LNCAP (cell line): ENCODE measurements at regions not wholly inside any gene's neighbourhood (a gene's known extent, or its start where the extent isn't known, plus 50 kb on each side); places are given as distances from the start of the nearest gene placed in this dataset.

Source experiments
- TF ChIP-seq, protein P1 (sequence below): fragments of 450-650 bp; IDR thresholded peaks from 2 replicates; pipeline ENCODE4 v1.5.1; 2017; ENCODE audit warnings: mild to moderate bottlenecking

DNA sequence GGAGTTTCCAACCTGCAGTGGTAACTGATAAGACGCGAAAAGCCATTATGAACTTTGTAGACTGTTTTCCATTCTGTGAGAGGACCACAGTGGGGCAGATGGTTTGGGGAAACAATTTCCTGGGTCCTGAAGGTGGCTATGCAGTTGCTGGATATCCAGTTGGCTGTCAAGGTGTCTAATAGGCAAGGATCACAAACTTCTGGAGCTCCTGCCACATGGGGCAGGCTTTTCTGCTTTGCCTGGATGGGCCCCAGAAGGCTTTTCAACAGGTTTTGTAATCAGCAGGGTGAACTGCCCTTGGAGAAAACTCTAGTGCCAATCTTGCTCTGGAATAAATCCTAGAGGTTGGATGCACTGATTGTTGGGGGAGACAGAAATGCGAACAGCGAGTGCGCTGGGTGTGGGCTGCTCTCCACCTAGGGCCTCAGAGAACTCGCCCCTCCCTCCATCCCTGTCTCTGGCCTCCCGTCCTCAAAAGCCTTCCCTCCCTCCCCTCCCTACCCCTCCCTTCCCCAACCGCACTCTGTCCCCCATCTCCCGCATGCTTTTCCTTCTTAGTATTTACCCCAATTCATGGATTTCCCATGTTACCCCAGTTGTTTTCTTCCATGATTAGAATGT is 210.3 kb upstream of the USP24 start:
- TF ChIP-seq, protein P1, sequence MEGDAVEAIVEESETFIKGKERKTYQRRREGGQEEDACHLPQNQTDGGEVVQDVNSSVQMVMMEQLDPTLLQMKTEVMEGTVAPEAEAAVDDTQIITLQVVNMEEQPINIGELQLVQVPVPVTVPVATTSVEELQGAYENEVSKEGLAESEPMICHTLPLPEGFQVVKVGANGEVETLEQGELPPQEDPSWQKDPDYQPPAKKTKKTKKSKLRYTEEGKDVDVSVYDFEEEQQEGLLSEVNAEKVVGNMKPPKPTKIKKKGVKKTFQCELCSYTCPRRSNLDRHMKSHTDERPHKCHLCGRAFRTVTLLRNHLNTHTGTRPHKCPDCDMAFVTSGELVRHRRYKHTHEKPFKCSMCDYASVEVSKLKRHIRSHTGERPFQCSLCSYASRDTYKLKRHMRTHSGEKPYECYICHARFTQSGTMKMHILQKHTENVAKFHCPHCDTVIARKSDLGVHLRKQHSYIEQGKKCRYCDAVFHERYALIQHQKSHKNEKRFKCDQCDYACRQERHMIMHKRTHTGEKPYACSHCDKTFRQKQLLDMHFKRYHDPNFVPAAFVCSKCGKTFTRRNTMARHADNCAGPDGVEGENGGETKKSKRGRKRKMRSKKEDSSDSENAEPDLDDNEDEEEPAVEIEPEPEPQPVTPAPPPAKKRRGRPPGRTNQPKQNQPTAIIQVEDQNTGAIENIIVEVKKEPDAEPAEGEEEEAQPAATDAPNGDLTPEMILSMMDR, result no peak

DNA sequence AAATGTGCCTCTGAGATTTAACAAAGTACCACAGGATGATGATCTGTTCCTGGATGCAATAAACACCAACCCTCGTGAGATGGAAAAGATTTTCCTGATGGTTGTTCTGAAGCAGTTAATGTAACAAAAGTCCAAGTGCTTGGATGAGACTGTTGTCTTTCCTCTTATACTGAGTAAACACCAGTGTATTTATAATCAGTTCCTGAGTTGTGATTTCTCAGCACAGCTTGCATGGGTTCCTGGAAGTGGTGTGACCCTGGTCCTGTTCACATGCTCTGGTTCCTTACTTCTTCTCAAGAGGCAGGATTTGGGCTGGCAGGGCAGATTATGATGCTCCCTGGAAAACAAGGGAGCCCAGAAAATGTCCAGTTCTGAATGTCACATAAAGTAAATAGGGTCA is 208.2 kb upstream of the USP24 start:
- TF ChIP-seq, protein P1, result no peak

DNA sequence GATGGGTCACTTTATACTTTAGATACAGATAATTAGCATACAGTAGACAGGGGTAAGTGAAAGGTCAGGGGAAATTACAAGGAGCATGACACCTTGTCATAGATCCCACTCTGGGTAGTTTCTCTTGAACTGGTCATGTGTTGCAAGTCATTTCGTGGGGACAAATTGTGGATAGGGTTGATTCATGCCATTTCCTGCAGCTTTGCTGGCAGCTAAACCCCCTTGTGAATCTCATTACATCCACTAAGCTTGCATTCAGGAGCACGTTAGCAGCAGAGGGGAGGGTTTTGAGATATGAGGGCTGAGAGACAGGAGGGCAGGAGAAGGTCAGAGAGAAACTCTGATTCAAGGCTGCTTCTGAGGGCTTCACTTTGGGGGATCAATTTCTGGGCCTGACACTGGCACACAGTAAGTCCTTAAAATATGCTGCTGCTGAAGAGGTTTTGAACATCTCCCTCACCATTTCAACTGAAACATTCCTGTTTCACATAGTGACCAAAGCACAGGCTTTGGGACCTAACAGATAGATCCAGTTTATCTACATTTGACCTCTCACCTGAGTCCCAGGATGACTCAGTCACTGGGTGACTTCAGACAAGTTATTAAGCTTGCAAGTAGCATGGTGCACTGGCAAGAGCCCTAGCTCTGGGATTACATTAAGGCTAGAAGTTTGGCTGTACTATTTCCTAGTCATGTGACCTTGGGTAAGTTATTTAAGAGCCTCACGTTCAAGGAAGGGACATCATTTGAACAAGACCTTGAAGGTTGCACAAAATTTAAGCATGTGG is 206.0 kb upstream of the USP24 start:
- TF ChIP-seq, protein P1, result no peak

DNA sequence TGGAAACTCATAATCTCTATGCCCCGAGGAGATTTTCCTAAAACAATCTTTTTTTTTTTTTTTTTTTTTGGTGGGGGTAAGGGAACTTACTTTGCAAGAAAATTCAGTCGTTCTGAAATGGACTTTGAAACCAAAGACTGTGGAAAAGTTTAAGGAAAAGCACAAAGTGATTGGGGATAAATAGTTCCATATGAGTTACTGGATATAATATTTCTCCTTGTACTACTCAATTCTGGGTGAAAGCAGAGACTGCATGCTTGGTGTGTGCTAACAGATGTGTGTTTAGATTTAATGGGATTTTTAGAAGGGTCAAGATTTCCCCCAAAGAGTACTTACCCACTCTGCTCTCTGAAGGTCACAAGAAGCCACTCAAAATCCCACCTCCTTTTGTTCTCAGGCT is 204.9 kb upstream of the USP24 start:
- TF ChIP-seq, protein P1, result no peak

DNA sequence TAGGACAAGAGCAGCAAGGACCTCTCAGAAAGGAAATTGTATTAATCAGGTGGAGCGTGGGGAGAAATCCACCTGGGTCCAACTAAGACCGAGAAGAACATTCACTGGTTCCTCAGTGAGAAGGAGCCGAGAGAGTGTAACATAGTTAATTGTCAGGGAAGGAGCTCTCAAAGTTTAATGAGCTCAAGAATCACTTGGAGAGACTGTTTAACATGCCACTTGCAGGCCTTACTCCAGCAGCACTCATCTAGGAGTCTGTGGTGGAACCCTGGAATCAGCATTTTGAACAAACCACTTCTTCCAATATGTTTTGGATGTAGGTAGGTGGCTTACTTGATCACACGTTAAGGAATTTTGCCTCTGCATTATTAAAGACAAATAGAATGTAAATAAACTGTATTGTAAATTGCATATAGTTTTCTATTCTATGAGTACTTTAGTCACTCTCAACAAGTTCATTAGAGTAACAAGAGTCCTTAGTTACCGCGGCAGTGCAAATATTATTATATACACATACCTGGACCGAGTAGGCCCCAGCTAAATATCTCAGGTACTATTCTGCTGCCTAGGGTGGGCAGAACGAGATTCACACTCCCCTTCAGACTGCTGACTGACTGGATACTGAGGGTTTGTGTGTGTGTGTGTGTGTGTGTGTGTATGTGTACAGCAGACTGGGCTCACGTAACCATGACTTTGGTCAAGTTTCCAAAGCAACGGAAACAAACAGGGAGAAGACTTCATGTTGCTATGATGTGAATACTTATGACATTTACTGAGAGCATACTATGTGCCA is 203.2 kb upstream of the USP24 start:
- TF ChIP-seq, protein P1, result no peak

DNA sequence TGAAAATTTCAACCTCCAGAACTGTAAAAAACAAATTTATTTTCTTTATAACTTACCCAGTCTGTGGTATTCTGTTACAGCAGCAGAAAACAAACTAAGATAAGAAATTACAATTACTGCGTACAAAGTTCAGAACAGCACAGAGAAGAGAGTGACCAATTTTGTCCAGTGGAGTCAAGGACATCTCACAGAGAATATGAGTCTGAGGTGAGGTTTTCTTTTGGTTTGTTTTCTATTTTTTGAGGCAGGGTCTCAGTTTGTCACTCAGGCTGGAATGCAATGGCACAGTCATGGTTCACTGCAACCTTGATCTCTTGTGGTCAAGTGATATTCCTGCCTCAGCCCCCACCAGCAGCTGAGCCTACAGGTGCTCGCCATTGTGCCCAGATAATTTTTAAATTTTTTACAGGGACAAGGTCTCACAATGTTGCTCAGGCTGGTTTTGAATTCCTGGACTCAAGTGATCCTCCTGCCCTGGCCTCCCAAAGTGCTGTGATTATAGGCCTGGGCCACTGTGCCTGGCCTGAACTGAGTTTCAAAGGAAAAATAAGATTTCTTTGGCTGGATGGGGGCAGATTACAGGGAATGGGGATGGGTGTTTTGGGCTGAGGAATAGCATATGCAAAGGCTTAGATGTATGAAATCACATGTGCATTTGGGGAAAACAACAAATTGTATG is 201.1 kb upstream of the USP24 start:
- TF ChIP-seq, protein P1, result no peak

DNA sequence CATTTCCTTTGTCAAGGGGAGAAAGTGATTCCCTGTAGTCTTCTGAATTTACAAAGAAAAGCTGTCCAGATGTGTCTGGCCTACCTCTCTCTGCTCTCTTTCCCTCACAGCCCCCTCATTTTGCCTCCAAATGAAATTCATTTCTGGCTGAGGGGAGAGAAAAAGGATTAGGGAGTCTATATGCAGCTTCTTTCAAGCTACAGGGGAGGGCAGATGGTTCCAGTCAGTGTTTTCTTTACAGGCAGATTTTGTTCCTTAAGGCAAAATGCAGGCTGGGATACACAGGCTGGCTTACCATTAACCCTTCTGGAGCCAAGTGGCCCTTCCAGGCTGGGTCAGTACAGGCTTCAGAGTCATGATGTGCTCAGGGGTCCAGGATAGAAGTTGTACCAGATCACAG is 198.1 kb upstream of the USP24 start:
- TF ChIP-seq, protein P1, result no peak
